H1 (cell line): ENCODE measurements at regions not wholly inside any gene's neighbourhood (a gene's known extent, or its start where the extent isn't known, plus 50 kb on each side); places are given as distances from the start of the nearest gene placed in this dataset.
A peak's percentile ranks its signal among the peaks of the same experiment; 100 is the strongest.

Experiments used
- CTCF ChIA-PET: fragments of 300-600 bp; sonication (Branson Sonifier 250); formaldehyde crosslinking; loops from one replicate; lab custom pipeline; 2021; ENCODE audit not compliant: partially characterized antibody; lab: Charles Lee
- POLR2A ChIA-PET: fragments of 300-600 bp; sonication (Branson Sonifier 250); formaldehyde crosslinking; loops from one replicate; lab custom pipeline; 2021; ENCODE audit warnings: inconsistent platforms; ENCODE audit not compliant: partially characterized antibody; lab: Charles Lee
- DNase-seq, 2 experiments: peaks; one replicate each; pipeline versions ENCODE4 v3.0.0 to v3.0.0-alpha.2; 2010 to 2022; ENCODE audit warnings: low spot score in 2 of 2, low read depth in 1 of 2, mixed read lengths in 1 of 2
- FAIRE-seq: peaks from 2 replicates; lab custom pipeline; 2011; peaks lifted over from hg19 to GRCh38; lab: Jason Lieb, UNC
- H2AFZ ChIP-seq: 2 replicates; pipeline ENCODE4 v1.8.1; 2012; ENCODE audit warnings: low read length, inconsistent platforms
- H2AK5ac ChIP-seq: 2 replicates; pipeline ENCODE4 v1.6.1; 2013; ENCODE audit warnings: low read depth, low read length
- H2BK120ac ChIP-seq: replicated peaks from 2 replicates; pipeline ENCODE3; 2013; ENCODE audit warnings: low read depth, low read length, inconsistent platforms
- H2BK12ac ChIP-seq: 2 replicates; pipeline ENCODE4 v1.6.1; 2013; ENCODE audit warnings: low read depth, low read length
- H2BK15ac ChIP-seq: 2 replicates; pipeline ENCODE4 v1.6.1; 2013; ENCODE audit warnings: low read length
- H2BK20ac ChIP-seq: 2 replicates; pipeline ENCODE4 v1.6.1; 2013; ENCODE audit warnings: low read length
- H2BK5ac ChIP-seq: 2 replicates; pipeline ENCODE4 v1.6.1; 2013; ENCODE audit warnings: low read depth, low read length
- H3K14ac ChIP-seq: 2 replicates; pipeline ENCODE4 v1.6.1; 2013; ENCODE audit warnings: inconsistent platforms; ENCODE audit not compliant: insufficient read length
- H3K18ac ChIP-seq: 2 replicates; pipeline ENCODE4 v1.6.1; 2013; ENCODE audit warnings: low read length; ENCODE audit errors: extremely low read depth
- H3K23ac ChIP-seq: 2 replicates; pipeline ENCODE4 v1.6.1; 2013; ENCODE audit warnings: inconsistent platforms; ENCODE audit not compliant: insufficient read length
- H3K23me2 ChIP-seq: 2 replicates; pipeline ENCODE4 v1.6.1; 2013; ENCODE audit warnings: low read depth, low read length
- H3K27ac ChIP-seq: 2 replicates; pipeline ENCODE4 v1.6.1; 2011; ENCODE audit warnings: low read depth, low read length, inconsistent platforms
- H3K27me3 ChIP-seq, 4 experiments: replicated peaks in 1 of 4; 1 replicate in 1 of 4; 2 replicates in 3 of 4; pipeline versions ENCODE4 v1.6.1 to v1.8.1; 2011 to 2013; ENCODE audit warnings: low read length in 3 of 4, mild to moderate bottlenecking in 3 of 4, inconsistent platforms in 2 of 4, mixed read lengths in 2 of 4, moderate library complexity in 1 of 4; ENCODE audit not compliant: control insufficient read depth in 3 of 4, insufficient read depth in 3 of 4; ENCODE audit errors: extremely low read depth in 1 of 4
- H3K36me3 ChIP-seq, 4 experiments: 2 replicates each; pipeline versions ENCODE4 v1.6.1 to v1.8.1; 2011 to 2013; ENCODE audit warnings: mild to moderate bottlenecking in 4 of 4, low read length in 3 of 4, moderate library complexity in 2 of 4, control low read depth in 1 of 4, inconsistent platforms in 1 of 4; ENCODE audit not compliant: insufficient read depth in 4 of 4, control insufficient read depth in 2 of 4
- H3K4ac ChIP-seq: replicated peaks from 2 replicates; pipeline ENCODE3; 2013; ENCODE audit warnings: low read length, low read depth, mixed read lengths, inconsistent platforms; ENCODE audit not compliant: insufficient read length
- H3K4me1 ChIP-seq, 4 experiments: replicated peaks in 1 of 4; 1 replicate in 1 of 4; 2 replicates in 3 of 4; pipeline versions ENCODE4 v1.6.1 to v1.8.1; 2011 to 2013; ENCODE audit warnings: low read length in 3 of 4, inconsistent platforms in 2 of 4, mixed read lengths in 1 of 4; ENCODE audit not compliant: insufficient read depth in 4 of 4, control insufficient read depth in 3 of 4
- H3K4me2 ChIP-seq, 2 experiments: 2 replicates each; pipeline versions ENCODE4 v1.6.1 to v1.8.1; 2011 to 2013; ENCODE audit warnings: low read depth in 2 of 2, low read length in 2 of 2, control low read depth in 1 of 2, inconsistent platforms in 1 of 2, mild to moderate bottlenecking in 1 of 2; ENCODE audit not compliant: insufficient read depth in 1 of 2
- H3K4me3 ChIP-seq, 4 experiments: fragments of 200-600, 300-600 bp in 1 of 4; sonication (generic), shearing (Covaris generic), sonication (Bioruptor Twin) in 1 of 4; 2 replicates each; pipeline versions ENCODE4 v1.5.1 to v1.8.1; 2011 to 2016; ENCODE audit warnings: low read length in 4 of 4, low read depth in 3 of 4, control low read depth in 2 of 4, inconsistent platforms in 2 of 4, mild to moderate bottlenecking in 2 of 4, mixed read lengths in 1 of 4, moderate library complexity in 1 of 4; ENCODE audit not compliant: insufficient read depth in 2 of 4; ENCODE audit errors: extremely low read depth in 1 of 4
- H3K56ac ChIP-seq: replicated peaks from 2 replicates; pipeline ENCODE3; 2013; ENCODE audit warnings: low read depth, mild to moderate bottlenecking, mixed read lengths, low read length, inconsistent platforms; ENCODE audit not compliant: insufficient read length
- H3K79me1 ChIP-seq: 2 replicates; pipeline ENCODE4 v1.6.1; 2013; ENCODE audit warnings: low read depth, low read length, control low read depth
- H3K79me2 ChIP-seq, 2 experiments: 2 replicates each; pipeline versions ENCODE4 v1.6.1 to v1.8.1; 2012 to 2013; ENCODE audit warnings: low read length in 2 of 2, mild to moderate bottlenecking in 2 of 2, inconsistent platforms in 1 of 2; ENCODE audit not compliant: insufficient read depth in 2 of 2, control insufficient read depth in 1 of 2
- H3K9ac ChIP-seq, 4 experiments: replicated peaks in 1 of 4; 1 replicate in 1 of 4; 2 replicates in 3 of 4; pipeline versions ENCODE4 v1.6.1 to v1.8.1; 2011 to 2013; ENCODE audit warnings: low read depth in 3 of 4, low read length in 3 of 4, control low read depth in 2 of 4, mild to moderate bottlenecking in 2 of 4, moderate library complexity in 2 of 4, inconsistent platforms in 1 of 4; ENCODE audit errors: extremely low read depth in 1 of 4
- H3K9me3 ChIP-seq, 2 experiments: 2 replicates each; pipeline versions ENCODE4 v1.6.1 to v1.8.1; 2012 to 2013; ENCODE audit warnings: mild to moderate bottlenecking in 2 of 2, moderate library complexity in 2 of 2, control low read depth in 1 of 2, inconsistent platforms in 1 of 2, low read depth in 1 of 2, low read length in 1 of 2, mixed read lengths in 1 of 2; ENCODE audit not compliant: insufficient read depth in 2 of 2
- H4K20me1 ChIP-seq, 2 experiments: replicated peaks in 1 of 2; 2 replicates each; pipeline versions ENCODE3 to v1.8.1; 2011 to 2013; ENCODE audit warnings: inconsistent platforms in 2 of 2, low read length in 2 of 2, mild to moderate bottlenecking in 1 of 2; ENCODE audit not compliant: insufficient read depth in 2 of 2, control insufficient read depth in 1 of 2
- H4K5ac ChIP-seq: 2 replicates; pipeline ENCODE4 v1.6.1; 2013; ENCODE audit warnings: low read length, low read depth, mixed read lengths, inconsistent platforms; ENCODE audit not compliant: insufficient read length
- H4K8ac ChIP-seq: 2 replicates; pipeline ENCODE4 v1.8.0; 2013; ENCODE audit warnings: mild to moderate bottlenecking, moderate library complexity, low read length, inconsistent platforms; ENCODE audit not compliant: insufficient read depth; ENCODE audit errors: extremely low read depth
- H4K91ac ChIP-seq: replicated peaks from 2 replicates; pipeline ENCODE3; 2013; ENCODE audit warnings: low read length, mixed read lengths, inconsistent platforms; ENCODE audit not compliant: insufficient read length
- BRCA1 ChIP-seq: IDR thresholded peaks from 2 replicates; pipeline ENCODE4 v1.6.1; 2012; ENCODE audit warnings: low read depth, low read length, improper control_type of control experiment
- EP300 ChIP-seq, 2 experiments: IDR thresholded peaks; 1 replicate in 1 of 2; 2 replicates in 1 of 2; pipeline ENCODE4 v1.6.1; 2011 to 2012; ENCODE audit warnings: low read depth in 2 of 2, low read length in 2 of 2, mild to moderate bottlenecking in 2 of 2, borderline replicate concordance in 1 of 2, inconsistent platforms in 1 of 2, moderate library complexity in 1 of 2
- POLR2AphosphoS5 ChIP-seq: IDR thresholded peaks from 2 replicates; pipeline ENCODE4 v1.6.1; 2011; ENCODE audit warnings: low read depth, low read length
- RAD21 ChIP-seq, 2 experiments: IDR thresholded peaks in 1 of 2; conservative IDR thresholded peaks in 1 of 2; 2 replicates each; pipeline ENCODE4 v1.6.1; 2011; ENCODE audit warnings: low read depth in 2 of 2, low read length in 2 of 2, improper control_type of control experiment in 1 of 2, inconsistent platforms in 1 of 2, mild to moderate bottlenecking in 1 of 2, moderate library complexity in 1 of 2
- RBBP5 ChIP-seq: IDR thresholded peaks from 2 replicates; pipeline ENCODE4 v1.7.1; 2012; ENCODE audit warnings: low read depth, mild to moderate bottlenecking, inconsistent platforms, low read length, moderate library complexity, borderline replicate concordance
- RFX5 ChIP-seq: IDR thresholded peaks from 2 replicates; pipeline ENCODE4 v1.6.1; 2011; ENCODE audit warnings: low read depth, low read length, improper control_type of control experiment, borderline replicate concordance
- RXRA ChIP-seq: IDR thresholded peaks from 2 replicates; pipeline ENCODE4 v1.6.1; 2011; ENCODE audit warnings: low read depth, mild to moderate bottlenecking, low read length, moderate library complexity; ENCODE audit not compliant: insufficient read depth
- TAF1 ChIP-seq: IDR thresholded peaks from 2 replicates; pipeline ENCODE4 v1.6.1; 2011; ENCODE audit warnings: mild to moderate bottlenecking, low read depth, low read length
- USF2 ChIP-seq: IDR thresholded peaks from 2 replicates; pipeline ENCODE4 v1.6.1; 2011; ENCODE audit warnings: low read length, improper control_type of control experiment
- WGBS, 2 experiments: shearing (Covaris generic) in 1 of 2; methylation state at CpG; one replicate each; pipeline versions ENCODE4 v1.1.6 to v1.1.7; 2013 to 2015; ENCODE audit warnings: low lambda C conversion rate in 2 of 2, mixed read lengths in 2 of 2, inconsistent platforms in 1 of 2, low coverage in 1 of 2, missing lambda C conversion rate in 1 of 2; ENCODE audit not compliant: insufficient replicate concordance in 2 of 2, insufficient coverage in 1 of 2, insufficient read length in 1 of 2; ENCODE audit errors: extremely low coverage in 1 of 2, missing lambda C conversion rate in 1 of 2; 5-methylcytosine and 5-hydroxymethylcytosine counted together
- TF ChIP-seq, protein P1 (sequence below), 3 experiments: IDR thresholded peaks; 1 replicate in 2 of 3; 2 replicates in 1 of 3; pipeline versions ENCODE4 v1.5.1 to v1.6.1; 2011; ENCODE audit warnings: low read length in 3 of 3, mild to moderate bottlenecking in 3 of 3, inconsistent platforms in 2 of 3, low read depth in 1 of 3, moderate library complexity in 1 of 3; ENCODE audit not compliant: insufficient read depth in 1 of 3; ENCODE audit errors: control extremely low read depth in 1 of 3

GRCh38 chr18:42289526-42289925 lies 334.5 kb downstream of the PIK3C3 start:
- Histone ChIP-seq H3K4ac (no peak overlapping the region), H4K5ac (no peak overlapping the region), H3K23ac (no peak overlapping the region), H2BK15ac (no peak overlapping the region), H2BK120ac (no peak overlapping the region), H3K56ac (no peak overlapping the region), H4K91ac (no peak overlapping the region), H3K27me3 (no peaks in the 10 kb centered on the region), H3K4me2 (no peak overlapping the region), H3K18ac (no peak overlapping the region), H2AK5ac (no peak overlapping the region), H3K36me3 (no peaks in the 10 kb centered on the region), H3K9ac (no peak overlapping the region), H2BK5ac (no peak overlapping the region), H2BK12ac (no peak overlapping the region), H3K79me1 (no peaks in the 10 kb centered on the region), H4K20me1 (no peaks in the 10 kb centered on the region), H2AFZ (0 out of 2 replicates have a peak overlapping the region, but pooled peaks have one; percentile 2), H3K4me1 (no peaks in the 10 kb centered on the region; a peak in 1 of 7 replicates), H3K9me3 (no peaks in the 10 kb centered on the region), H3K23me2 (no peaks in the 10 kb centered on the region), H3K14ac (no peak overlapping the region), H3K79me2 (no peaks in the 10 kb centered on the region), H4K8ac (no peak overlapping the region), H3K27ac (no peak overlapping the region), H3K4me3 (no peak overlapping the region), H2BK20ac (no peak overlapping the region)
- WGBS, 2 experiments = 87% methylated on average over 4 of the region's 4 CpGs; no CpG with 5 or more reads in 1 of the 2 experiments
- POLR2A ChIA-PET = no interaction called here
- CTCF ChIA-PET = interaction anchor here (0.6 to 2.8 kb wide), 8 partner anchors 7 to 1281 kb away, joined by 3 to 11 read pairs (median 5); no protein-coding TSS in a partner anchor
- DNase-seq = no peak
- no peak for FAIRE-seq
- TF ChIP-seq USF2 (no peak), TAF1 (no peak), POLR2AphosphoS5 (no peak), RXRA (no peak), BRCA1 (no peak), EP300 (IDR thresholded peaks at IDR 0.05; ENCODE audit: borderline replicate concordance in 1 of 2, low read depth in 2 of 2, low read length in 2 of 2) (no peak), RFX5 (no peak), RAD21 (IDR thresholded peaks at IDR 0.05 in 1 of 2, conservative IDR thresholded peaks at IDR 0.05 in 1 of 2; ENCODE audit: low read depth in 2 of 2, low read length in 2 of 2) (peak; percentile 30 to 38; a peak in 3 of 4 replicates), RBBP5 (no peak)
- TF ChIP-seq, protein P1, sequence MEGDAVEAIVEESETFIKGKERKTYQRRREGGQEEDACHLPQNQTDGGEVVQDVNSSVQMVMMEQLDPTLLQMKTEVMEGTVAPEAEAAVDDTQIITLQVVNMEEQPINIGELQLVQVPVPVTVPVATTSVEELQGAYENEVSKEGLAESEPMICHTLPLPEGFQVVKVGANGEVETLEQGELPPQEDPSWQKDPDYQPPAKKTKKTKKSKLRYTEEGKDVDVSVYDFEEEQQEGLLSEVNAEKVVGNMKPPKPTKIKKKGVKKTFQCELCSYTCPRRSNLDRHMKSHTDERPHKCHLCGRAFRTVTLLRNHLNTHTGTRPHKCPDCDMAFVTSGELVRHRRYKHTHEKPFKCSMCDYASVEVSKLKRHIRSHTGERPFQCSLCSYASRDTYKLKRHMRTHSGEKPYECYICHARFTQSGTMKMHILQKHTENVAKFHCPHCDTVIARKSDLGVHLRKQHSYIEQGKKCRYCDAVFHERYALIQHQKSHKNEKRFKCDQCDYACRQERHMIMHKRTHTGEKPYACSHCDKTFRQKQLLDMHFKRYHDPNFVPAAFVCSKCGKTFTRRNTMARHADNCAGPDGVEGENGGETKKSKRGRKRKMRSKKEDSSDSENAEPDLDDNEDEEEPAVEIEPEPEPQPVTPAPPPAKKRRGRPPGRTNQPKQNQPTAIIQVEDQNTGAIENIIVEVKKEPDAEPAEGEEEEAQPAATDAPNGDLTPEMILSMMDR (IDR thresholded peaks at IDR 0.05; ENCODE audit: control extremely low read depth in 1 of 3, insufficient read depth in 1 of 3, low read depth in 1 of 3, low read length in 3 of 3) = peak; percentile 13 to 18 (median 17); a peak in 3 of 4 replicates
